HG03064 (cell line): ENCODE measurements at regions not wholly inside any gene's neighbourhood (a gene's known extent, or its start where the extent isn't known, plus 50 kb on each side); places are given as distances from the start of the nearest gene placed in this dataset.
"Not testable (repeated sequence)": the region's sequence is repeated elsewhere in the genome, so short reads cannot be mapped to it uniquely, and the experiment has no call there.

ENCODE experiments used
- ATAC-seq: cut with Tn5 transposase; IDR thresholded peaks from one replicate; pipeline ENCODE4 v1.9.1; 2021; ENCODE audit warnings: low read depth; ENCODE audit not compliant: unreplicated experiment

- ATAC-seq: not testable (repeated sequence)
Measured at GRCh38 chr5:126150319-126150718, 272.9 kb upstream of the GRAMD2B start.

GRCh38 chr5:126155298-126155697, 267.9 kb upstream of the GRAMD2B start:
- not testable (repeated sequence) for ATAC-seq

- ATAC-seq: no peak
Measured at GRCh38 chr5:126166368-126166767, 256.8 kb upstream of the GRAMD2B start.

DNA sequence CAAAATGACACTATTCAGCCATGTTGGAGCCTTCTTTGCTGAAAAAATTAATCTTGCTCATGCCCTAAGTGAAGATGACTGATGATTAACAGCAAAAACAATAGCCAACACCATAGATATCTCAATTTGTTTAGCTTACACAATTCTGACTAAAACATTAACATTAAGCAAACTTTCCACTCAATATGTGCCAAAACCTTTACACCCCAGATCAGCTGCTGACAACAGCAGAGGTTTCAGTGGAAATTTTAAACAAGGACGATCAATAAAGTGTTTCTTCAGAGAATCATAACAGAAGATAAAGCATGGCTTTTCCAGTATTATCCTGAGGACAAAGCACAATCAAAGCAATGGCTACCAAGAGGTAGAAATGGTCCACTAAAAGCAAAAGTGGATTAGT, 254.4 kb upstream of the GRAMD2B start:
- no peak for ATAC-seq

DNA sequence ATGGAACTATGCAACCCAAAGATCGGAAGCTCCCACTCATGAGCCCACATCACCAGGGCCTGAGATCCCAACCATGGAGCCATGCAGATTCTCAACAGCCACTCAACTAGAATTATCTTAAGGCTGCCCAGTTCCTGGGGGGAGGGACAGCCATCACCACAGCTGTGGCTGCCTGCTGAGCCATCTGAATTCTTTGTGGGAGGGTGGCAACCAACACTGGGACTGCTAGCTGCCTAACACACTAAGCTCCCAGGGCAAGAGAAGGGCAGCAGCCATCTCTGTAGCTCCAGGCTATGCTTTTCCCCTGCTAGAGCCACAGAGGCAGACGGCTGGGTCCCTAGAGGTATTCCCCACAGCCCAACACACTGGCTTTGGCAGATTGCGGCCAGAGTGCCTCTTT, 251.3 kb upstream of the GRAMD2B start:
- ATAC-seq: no peak

GRCh38 chr5:126172812-126173211, 250.4 kb upstream of the GRAMD2B start:
- no peak for ATAC-seq

- ATAC-seq: no peak
Measured at GRCh38 chr5:126178521-126178920, 244.7 kb upstream of the GRAMD2B start.

DNA sequence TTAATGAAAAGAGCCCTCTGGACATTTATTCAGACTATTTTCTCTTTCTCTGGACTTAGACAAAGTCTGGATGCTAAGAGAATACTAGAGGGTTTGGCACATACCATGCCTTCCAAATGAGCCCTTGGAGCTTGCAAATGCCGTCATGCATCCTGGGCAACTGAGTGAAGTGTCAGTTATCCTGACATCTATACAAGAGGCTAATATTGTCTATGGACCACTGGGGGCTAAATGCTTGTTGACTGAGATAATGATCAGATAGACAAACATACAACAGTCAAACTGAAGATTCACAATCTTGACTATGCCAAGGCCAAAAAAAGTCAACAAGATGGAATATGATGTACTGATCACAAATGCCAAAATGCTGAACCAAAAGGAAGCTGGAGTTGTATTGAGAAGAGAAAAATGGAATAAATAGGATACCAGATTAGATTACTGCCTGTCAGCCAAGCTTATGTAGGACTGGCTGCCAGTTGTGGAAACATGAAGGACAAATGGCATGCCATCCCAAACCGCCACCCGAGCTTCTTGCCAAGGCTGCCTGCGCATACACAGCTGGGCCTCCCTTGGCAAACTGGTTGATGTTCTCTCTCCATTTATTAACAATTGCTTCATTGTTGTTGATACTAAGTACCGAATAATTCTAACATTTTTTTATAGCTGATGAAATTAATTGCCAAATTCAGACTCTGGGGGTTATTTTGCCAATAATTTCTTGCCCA, 240.1 kb upstream of the GRAMD2B start:
- ATAC-seq: no peak

DNA sequence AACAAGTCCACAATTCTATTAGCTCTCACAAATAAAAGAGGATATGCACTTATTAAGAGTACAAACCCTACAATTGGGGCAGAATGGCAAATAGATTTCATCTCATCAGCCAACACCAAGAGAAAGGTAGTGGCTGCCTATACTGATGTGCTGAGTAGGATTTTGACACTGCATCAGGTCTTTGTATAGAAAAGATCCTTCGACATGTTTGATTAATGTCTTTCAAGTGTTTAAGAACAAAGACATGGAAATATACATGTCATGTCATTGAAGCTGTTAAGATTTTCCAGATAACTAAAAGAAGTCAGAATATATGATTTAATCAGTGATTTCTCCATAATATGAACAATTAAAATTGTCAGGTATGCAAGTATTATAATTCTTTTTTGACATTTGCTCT, 238.7 kb upstream of the GRAMD2B start:
- ATAC-seq: no peak

DNA sequence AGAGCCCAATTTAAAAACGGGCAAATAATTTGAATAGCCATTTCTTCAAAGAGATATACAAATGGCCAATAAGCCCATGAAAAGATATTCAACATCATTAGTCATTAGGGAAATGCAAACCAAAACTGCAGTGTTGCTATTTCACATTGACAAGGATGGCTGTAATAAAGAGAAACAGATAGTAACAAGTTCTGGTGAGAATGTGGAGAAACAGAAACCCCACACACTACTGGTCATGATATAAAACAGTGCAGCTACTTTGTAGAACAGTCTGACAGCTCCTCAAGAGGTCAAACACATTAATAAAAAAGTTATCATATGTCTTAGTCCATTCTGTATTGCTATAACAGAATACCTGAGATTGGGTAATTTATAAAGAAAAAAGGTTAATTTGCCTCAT, 237.0 kb upstream of the GRAMD2B start:
- ATAC-seq: no peak

GRCh38 chr5:126188804-126189203, 234.4 kb upstream of the GRAMD2B start:
- no peak for ATAC-seq

GRCh38 chr5:126189231-126189630, 234.0 kb upstream of the GRAMD2B start:
- ATAC-seq: no peak

DNA sequence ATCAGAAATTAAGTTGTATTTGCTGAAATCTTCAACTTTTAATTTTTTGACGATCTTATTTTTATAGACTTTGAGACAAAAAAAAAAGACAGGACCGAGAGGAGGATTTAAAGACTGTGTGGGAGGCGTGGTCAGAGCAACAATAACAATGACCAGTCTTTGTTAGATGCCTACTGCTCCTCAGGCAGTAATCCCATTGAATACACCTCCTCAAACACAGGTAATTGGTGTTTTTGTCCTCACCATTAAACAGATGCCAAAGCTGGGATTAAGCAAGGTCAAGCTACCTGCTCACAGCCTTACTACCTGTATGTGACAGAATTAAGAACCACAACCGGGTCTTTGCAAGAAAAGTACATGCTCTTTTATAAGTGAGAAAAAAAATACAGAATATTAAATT, 233.3 kb upstream of the GRAMD2B start:
- ATAC-seq: no peak

- no peak for ATAC-seq
Measured at GRCh38 chr5:126192226-126192625, 231.0 kb upstream of the GRAMD2B start.

GRCh38 chr5:126195410-126196100, 227.7 kb upstream of the GRAMD2B start:
- ATAC-seq: no peak

DNA sequence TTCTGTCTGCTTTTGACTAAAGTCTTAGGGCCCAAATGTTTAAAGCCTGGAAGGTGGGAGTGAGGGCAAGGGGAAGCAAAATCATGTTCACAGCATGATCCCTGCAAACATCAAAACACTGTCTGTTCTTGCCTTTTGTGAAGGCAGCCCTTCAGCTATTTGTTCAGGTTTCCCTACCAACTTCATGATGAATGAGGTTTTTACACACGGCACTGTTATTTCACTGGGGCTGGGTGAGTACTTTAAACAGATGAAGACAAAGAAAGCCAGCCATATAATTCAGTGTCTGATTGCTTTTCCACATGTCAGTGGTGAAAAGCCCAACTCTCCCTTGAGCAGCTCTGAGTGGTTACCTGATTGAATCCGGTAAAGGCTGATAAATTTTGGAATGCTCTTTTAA, 224.7 kb upstream of the GRAMD2B start:
- no peak for ATAC-seq

DNA sequence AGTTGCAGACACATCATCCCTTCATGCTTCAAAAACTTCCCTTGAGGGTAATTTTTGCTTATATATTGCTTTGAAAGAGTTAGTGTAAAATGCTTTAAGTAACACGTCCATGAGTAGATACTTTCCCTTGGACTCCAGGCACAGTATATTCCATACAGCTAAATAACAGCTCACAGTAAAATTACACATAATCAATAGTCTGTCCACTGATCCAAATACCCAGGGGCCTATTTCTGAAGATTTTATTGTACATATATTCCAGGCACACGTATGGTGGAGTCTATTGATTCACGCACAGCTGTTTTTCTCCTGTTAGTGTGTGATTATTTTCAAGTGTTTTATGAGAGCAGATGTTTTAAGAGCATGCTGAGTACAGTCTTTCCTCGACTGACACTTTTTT, 223.7 kb upstream of the GRAMD2B start:
- no peak for ATAC-seq

GRCh38 chr5:126208691-126209090, 214.5 kb upstream of the GRAMD2B start:
- ATAC-seq: no peak

DNA sequence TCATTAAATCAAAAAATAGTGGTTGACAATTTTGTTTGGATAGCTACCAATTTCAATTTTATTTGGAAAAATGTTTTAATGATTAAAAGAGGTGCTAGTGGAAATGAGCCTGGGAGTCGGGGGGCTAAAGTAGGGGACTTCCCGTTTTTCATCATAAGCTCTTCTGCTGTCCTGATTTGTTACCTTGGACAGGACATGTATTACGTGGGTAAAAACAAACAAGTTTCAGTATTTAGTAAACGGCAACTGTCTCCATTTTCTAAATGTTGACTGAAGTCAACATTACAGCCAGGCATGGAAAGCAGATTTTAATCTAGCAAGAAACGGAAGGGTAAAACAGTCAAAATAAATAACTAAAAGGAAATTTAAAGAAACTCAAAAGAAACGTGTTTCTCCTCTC, 212.3 kb upstream of the GRAMD2B start:
- ATAC-seq: no peak

DNA sequence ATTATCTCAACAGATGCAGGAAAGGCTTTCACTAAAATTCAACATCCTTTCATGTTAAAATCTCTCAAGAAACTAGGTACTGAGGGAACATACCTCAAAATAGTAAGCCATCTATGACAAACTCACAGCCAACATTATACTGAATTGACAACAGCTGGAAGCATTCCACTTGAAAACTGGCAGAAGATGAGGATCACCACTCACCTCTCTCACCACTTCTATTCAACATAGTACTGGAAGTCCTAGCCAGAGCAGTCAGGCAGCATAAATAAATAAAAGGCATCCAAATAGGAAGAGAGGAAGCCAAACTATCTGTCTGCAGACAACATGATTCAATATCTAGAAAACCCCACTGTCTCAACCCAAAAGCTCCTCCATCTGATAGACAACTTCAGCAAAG, 203.6 kb upstream of the GRAMD2B start:
- no peak for ATAC-seq

- ATAC-seq: no peak
Measured at GRCh38 chr5:126220725-126221124, 202.5 kb upstream of the GRAMD2B start.

- ATAC-seq: no peak
Measured at GRCh38 chr5:126228934-126229333, 194.3 kb upstream of the GRAMD2B start.
